HG02970 (cell line): ENCODE measurements at regions not wholly inside any gene's neighbourhood (a gene's known extent, or its start where the extent isn't known, plus 50 kb on each side); places are given as distances from the start of the nearest gene placed in this dataset.
"Not testable (repeated sequence)": the region's sequence is repeated elsewhere in the genome, so short reads cannot be mapped to it uniquely, and the experiment has no call there.

ENCODE experiments used
- ATAC-seq: cut with Tn5 transposase; IDR thresholded peaks from one replicate; pipeline ENCODE4 v1.9.1; 2021; ENCODE audit warnings: mild to moderate bottlenecking, moderate library complexity, moderate number of reproducible peaks; ENCODE audit not compliant: unreplicated experiment, low FRiP score

- ATAC-seq: no peak
These were observed 182.5 kb upstream of the JUN start for GRCh38 chr1:58966103-58966916.

- ATAC-seq: no peak
These were observed 183.3 kb upstream of the JUN start for GRCh38 chr1:58966917-58967740.

GRCh38 chr1:58968360-58968952 is 184.6 kb upstream of the JUN start:
- peak; percentile 82 for ATAC-seq

GRCh38 chr1:58969176-58969575 is 185.3 kb upstream of the JUN start:
- not testable (repeated sequence) for ATAC-seq

GRCh38 chr1:58971629-58972140 is 187.8 kb upstream of the JUN start:
- ATAC-seq: no peak

- ATAC-seq: no peak
These were observed 192.0 kb upstream of the JUN start for GRCh38 chr1:58975888-58976287.

GRCh38 chr1:58976294-58976693 is 192.4 kb upstream of the JUN start:
- ATAC-seq: no peak

GRCh38 chr1:58977598-58977997 is 193.8 kb upstream of the JUN start:
- ATAC-seq: no peak

- no peak for ATAC-seq
These were observed 194.2 kb upstream of the JUN start for GRCh38 chr1:58978096-58978495.

GRCh38 chr1:58979086-58979485 is 195.2 kb upstream of the JUN start:
- no peak for ATAC-seq

- no peak for ATAC-seq
These were observed 195.8 kb upstream of the JUN start for GRCh38 chr1:58979677-58980076.

- no peak for ATAC-seq
These were observed 197.5 kb upstream of the JUN start for GRCh38 chr1:58981392-58981791.

GRCh38 chr1:58982259-58982998 is 198.6 kb upstream of the JUN start:
- ATAC-seq: no peak

GRCh38 chr1:58983162-58983561 is 199.3 kb upstream of the JUN start:
- no peak for ATAC-seq

GRCh38 chr1:58983633-58984245 is 199.9 kb upstream of the JUN start:
- ATAC-seq: no peak

- ATAC-seq: no peak
These were observed 203.3 kb upstream of the JUN start for GRCh38 chr1:58986996-58987767.

GRCh38 chr1:58988752-58989151 is 204.9 kb upstream of the JUN start:
- no peak for ATAC-seq

- ATAC-seq: no peak
These were observed 206.0 kb upstream of the JUN start for GRCh38 chr1:58989845-58990244.

GRCh38 chr1:58991305-58991704 is 207.5 kb upstream of the JUN start:
- no peak for ATAC-seq
